Globus pallidus (tissue), 1 donor: ENCODE measurements at regions not wholly inside any gene's neighbourhood (a gene's known extent, or its start where the extent isn't known, plus 50 kb on each side); places are given as distances from the start of the nearest gene placed in this dataset.

Experiments used
- DNase-seq: peaks from one replicate; pipeline ENCODE4 v3.0.0-alpha.2; 2015; ENCODE audit warnings: low spot score

DNA sequence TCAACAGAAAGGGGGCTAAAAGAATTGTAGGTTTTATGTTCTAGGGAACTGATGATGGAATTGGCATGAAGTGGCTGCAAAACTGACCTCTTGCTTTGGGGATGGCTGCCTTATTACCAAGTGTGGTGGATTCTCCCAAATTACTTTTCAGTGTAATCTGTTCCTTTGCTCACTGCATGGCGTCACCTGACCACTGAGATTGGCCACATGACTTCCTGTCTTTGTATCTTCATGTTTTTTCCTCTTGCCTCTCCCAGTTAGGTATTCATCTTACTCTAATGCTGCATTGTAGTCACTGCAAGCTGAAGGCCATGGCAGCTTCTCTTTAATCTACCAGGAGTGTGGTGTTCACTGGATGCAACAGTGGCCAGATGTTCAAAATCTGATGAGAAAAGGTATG is 257.7 kb upstream of the TNP1 start:
- no peak for DNase-seq

DNA sequence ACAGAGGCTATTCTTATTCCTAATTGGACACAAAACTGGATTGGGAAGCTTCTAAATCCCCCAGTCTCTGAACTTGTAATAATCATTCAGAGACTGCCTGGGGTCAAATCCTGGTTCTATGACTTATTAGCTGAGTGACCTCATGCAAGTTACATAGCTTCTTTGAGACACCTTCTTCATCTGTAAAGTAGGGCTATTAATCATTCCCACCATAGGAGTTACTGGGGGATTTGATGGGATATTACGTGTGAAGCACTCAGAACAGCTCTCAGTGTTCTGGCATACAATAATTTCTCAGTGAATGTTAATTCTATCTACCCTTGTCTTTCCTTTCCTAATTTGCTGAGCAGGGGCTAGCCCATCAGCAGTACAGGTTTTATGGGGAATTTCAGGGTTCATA is 256.7 kb upstream of the TNP1 start:
- no peak for DNase-seq

DNA sequence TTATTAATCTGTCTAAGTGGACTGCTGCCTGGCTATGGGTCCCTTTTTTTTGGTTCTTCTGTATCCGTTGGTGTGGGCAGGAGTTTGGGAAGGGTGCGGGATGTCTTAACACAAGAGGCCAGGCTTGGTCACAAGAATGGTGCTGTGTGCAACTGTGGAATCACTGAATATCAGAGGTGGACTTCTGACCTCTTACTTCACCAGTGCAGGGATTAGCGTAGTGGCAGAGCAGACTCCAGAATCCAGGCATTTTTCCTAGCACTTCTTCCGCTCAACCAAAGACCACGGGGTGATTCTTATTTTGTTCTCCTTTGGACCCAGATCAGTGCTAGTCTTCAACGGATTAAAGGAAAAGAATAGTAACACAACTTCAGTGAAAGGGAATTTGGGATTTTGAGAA is 254.3 kb upstream of the TNP1 start:
- DNase-seq, result no peak

DNA sequence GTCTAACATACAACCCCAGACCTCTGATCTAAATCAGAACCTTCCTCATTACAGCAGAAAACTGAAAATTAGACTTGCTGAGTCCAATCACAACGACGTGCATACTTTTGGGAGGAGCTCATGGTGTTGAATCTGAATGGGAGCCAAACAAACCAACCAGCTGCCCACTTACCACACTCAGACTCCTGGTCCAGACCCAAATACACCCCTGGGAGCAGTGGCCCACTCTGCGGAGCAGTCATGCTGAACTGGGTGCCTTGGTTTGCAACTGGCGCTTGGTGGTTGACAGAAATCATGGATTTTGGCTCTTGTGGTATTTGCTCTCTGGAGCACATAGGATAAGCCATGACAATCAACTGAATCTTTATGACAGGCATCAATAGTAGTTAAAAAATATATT is 253.6 kb upstream of the TNP1 start:
- no peak for DNase-seq

DNA sequence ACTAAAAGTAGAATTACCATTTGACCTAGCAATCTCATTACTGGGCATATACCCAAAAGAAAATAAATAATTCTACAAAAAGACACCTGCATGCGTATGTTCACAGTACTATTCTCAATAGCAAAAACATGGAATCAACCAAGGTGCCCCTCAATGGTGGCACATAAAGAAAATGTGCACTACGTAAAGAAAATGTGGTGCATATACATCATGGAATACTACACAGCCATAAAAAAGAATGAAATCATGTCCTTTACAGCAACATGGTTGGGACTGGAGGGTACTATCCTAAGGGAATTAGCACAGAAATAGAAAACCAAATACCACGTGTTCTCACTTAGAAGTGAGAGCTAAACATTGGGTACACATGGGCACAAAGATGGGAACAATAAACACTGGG is 250.7 kb upstream of the TNP1 start:
- no peak for DNase-seq

DNA sequence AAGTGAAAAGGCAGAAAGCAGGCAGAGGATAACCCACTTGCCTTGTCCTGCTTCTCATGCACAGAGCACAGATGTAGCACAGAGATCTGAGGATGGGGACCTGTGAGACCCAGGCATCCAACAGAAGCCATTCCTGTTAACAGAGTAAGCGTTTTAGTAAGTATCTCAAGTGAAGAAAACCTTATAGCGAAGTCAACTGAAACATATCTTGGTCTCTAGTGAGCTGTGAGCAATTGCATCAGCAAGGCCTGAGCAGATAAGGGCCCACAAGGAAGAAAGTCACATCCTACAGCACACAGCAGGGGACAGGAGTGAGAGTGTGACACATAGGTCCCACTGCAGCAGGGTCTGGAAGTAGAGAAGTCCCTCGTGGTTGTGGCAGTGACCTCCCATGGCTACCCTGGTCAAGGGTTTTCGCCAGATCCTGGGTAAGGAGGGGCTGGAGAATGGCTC is 248.7 kb upstream of the TNP1 start:
- no peak for DNase-seq

DNA sequence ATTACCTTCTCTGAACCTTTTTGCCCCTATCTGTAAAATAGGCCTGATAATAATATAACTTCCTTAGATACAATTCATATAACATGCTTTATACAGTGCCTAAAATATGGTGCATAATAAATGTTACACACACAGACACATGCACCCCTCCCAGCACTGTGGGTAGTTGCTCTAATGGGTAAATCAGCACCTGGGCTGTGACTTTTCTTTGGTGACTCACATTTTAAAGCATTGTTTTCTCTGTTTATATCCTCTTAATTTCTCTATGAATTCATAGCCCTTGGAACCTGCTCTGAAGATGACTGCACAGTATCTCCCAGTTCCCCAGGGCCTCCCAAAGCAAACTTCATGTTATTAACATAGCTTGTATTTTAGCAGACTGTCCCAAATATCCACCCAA is 248.2 kb upstream of the TNP1 start:
- no peak for DNase-seq

DNA sequence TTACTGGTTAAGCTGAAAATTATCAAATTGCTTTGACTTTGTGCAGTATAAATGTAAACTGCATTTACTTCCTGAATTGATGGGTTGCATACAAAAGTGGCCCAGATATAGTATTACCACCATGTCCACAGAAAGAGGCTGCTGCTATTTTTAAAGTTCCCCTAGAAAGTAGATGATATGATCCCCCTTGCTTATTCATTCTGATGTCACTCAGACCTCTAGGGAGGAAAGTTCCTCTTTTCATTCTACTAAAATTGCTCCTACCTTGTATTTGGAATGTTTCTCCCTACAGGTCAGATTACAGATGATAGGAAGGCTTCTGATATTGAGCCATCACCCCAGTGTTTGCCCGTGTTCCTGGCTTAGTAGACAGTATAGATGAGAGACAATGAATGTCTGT is 247.6 kb upstream of the TNP1 start:
- DNase-seq, result no peak

DNA sequence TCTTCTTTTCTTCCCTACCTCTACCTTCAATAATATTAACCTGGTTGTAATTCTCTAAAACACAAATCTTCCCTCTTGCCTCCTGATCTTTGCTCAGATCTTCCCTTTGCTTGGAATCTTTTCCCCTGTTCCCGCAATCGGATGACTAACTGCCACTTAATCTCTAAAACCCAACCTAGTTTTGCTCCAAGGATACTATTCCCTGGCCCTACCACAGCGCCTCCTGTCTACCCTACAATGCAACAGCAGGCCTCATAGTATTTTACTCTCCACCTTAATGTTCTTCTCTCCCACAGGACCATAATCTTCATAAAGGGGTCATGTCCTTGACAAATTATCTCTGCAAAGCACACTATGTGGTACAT is 246.8 kb upstream of the TNP1 start:
- no peak for DNase-seq

DNA sequence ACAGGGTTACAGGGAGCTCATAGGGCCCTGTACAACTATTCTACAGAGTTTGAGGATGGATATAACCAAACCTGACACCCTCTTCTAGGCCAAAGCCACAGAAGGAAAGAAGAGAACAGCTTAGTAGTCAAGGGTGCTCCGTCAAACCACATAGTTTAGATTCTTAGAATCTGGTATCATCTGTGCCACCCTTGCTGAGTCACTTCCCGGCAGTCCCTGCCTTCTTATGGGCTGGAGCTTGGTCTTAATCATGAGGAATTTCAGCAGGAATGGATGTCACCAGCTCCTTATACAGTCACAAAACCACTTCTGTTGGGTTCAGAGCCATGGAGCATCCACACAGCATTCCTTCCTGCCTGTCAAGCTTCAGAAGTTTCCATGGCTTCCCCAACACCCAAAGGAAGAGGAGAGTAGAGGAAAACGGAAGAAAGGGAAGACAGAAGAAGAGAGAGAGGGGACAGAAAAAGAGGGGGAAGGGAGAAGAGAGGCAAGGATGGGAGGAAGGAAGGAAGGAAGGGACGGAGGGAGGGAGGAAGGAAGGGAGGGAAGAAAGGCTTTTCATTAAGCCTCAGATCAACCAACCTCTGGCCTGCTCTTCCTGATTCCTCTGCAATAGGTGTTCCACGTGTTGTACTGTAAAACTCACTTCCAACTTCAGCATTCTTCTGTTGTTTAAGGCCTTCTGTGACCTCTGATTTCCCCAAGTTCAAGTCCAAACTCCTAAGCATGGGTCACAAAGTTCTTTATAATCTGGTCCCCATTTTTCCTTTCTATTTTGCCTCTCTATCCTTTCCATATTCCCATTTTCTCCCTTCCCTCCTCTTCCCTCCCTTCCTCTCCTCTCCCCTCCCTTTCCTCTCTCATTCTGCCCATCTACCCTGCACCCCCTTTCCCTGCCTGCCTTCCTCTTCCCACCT is 246.1 kb upstream of the TNP1 start:
- DNase-seq, result no peak

DNA sequence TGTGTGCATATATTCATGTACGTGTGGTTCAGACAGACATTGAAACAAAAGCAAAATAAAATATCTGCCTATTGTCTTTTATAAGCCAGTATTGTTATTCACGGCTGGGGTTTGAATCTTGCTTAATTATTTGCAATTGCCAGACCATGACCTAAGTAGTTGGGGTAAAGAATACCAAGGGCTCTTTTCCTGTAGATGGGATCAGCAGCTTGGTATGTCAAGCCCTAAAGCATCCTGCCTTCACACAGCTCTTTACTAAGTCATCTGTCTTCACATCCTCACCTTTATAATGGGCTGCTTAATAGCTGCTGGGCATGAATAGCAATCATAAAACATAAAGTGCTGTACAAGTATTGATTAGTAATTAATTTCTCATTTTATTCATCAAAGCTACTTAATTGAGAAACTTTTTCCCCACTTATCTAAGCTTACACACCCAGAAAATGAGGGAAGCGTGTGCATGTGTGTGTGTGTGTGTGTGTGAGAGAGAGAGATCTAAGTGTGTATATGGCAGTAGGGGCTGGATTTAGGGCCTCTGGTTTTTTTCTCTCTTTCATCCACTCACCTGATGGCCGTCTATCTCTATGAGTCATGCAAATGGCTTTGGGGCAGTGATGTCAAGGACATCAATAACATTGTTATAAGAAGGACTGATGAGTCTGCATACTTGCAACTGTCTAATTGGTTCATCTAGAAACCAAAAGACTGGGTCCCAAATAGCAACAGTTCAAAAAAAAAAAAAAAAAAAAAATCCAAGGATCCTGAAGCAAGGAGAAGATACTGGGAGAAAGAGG is 244.1 kb upstream of the TNP1 start:
- no peak for DNase-seq

DNA sequence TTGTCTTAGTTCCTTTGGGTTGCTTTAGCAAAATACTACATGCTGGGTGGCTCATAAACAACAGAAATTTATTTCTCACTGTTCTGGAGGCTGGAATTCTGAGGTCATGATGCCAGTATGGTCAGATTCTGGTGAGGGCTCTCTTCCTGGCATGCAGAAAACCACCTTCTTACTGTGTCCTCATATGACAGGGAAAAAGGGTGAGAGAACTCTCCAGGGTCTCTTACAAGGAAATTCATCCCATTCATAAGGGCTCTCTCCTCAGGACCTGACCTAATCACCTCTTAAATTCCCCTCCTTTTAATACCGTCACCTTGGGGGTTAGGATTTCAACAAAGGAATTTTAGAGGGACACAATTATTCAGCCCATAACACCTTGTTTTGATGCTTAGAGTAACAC is 243.1 kb upstream of the TNP1 start:
- no peak for DNase-seq

DNA sequence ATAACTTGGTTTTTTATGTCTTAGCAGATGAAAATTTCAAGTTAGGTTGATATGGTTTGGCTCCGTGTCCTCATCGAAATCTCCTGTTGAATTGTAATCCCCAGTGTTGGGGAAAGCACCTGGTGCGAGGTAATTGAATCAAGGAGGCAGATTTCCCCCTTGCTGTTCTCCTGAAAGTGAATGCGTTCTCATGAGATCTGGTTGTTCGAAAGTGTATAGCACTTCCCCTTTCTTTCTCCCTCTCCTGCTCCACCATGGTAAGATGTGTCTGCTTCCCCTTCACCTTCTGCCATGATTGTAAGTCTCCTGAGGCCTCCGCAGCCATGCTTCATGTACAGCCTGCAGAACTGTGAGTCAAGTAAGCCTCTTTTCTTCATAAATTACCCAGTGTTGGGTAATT is 242.1 kb upstream of the TNP1 start:
- no peak for DNase-seq

DNA sequence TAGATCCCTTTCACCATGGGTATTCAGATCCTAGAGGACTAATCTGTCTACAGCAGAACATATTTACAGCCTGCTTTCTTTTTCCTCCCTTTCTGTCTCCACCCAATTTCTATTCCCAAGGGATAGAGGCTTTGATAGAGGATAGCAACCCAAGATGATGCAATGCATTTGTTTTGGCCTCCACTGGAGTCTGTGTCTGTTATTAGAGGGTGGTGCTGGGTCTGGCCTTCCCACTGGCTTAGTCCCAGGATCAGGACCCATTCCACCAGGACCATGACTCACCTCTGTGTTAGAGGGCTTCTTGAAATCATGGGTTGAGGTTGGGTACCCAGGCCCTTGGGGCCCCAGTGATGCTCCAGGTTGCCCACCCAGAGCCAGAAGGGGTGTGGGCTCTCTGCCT is 239.7 kb upstream of the TNP1 start:
- DNase-seq, result no peak

DNA sequence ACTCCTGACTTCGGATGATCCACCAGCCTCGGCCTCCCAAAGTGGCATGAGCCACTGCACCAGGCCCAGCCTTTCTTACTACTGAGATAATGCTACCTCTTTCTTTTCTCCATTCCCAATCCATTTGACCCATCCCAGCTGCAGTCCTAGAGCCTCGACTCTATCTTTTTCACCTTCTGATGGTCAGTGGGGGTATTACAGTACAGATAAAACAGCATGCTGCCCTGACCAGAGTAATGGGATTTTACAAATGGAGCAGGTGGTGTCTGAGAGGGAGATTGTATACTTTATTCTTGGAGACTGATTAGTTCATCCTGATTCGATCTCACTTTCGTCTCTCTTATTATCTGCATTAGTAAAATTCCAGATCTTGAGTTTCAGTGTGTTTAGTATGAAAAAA is 238.6 kb upstream of the TNP1 start:
- no peak for DNase-seq

DNA sequence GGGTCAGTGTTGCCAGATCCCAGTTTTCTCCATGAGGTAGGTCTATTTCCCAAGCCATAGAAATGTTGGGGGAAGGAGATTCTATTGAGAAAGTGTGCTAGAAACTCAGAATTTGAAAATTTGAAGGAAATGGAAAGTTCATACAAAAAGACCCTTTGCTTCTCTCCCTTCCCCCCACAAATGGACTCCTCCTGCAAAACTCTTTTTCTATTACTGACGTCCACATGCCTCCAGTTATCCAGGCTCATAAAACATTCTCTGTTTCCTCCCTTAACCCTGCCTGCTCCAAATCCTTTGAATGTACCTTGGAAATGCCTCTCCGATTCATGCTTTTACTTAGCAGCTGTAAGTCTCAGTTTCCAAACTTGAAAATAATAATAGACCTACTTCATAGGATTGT is 237.5 kb upstream of the TNP1 start:
- no peak for DNase-seq

DNA sequence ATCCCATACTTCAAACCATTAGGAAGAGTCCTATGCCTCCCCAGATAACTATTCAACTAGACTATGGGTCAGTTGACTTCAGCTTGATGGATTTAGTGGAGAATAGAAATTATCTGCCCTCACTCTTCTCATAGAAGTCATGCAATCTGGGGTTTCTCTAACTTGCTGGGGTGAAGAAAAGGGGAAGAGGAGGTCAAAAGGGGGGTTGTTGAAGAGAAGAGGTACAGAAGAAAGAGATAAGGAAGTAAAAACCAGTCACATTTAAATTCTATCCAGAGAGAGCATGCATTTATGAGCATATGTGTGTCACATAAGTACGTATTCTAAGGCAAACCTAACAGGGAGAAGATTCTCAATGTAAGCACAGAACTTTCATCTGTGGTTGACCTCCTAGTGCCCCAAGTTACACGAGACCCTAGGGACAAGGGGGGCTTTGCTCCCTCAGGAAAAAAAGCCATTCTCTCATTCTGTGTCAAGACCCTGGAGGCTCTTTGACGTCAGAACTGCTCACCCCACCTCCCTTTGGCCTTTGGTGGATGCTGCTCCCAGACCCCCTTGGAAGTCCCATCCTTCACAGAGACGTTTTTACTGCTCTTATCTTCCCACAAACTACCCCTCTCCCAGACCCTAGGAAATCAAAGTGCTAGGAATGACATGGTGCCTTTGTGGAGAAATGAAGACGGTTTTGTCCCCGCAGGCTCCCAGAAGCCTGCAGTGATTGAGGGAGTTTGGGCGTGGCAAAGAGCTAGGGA is 236.8 kb upstream of the TNP1 start:
- DNase-seq, result no peak

DNA sequence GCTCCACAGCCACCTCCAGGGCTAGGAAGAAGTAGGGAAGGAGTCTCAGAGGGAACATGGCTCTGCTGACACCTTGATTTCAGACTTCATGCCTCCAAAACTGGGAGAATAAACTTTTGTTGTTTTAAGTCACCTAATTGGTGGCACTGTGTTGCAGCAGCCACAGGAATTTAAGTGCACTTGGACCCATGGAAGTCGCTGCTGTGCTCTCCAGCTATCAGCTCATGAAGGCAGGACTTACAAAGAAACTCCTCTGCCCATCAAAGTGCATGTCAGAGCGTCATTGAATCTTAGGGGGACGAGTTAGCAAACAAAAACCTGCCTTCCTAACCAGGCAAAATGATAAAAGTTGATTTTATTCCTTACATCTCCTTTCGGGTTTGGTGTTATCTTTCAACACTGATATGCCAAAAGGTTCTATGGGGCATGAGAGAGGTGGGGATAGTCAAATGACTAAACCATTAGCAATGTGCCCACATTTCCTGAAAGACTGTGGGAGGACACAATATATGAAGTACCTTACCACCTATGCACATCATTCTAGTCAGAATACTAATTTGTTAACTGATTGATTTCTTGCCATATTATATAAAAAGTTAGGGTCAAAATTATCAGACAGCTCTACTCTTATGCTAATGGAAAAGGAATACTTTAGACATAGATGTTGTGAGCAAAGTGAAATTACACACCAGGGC is 235.8 kb upstream of the TNP1 start:
- no peak for DNase-seq

DNA sequence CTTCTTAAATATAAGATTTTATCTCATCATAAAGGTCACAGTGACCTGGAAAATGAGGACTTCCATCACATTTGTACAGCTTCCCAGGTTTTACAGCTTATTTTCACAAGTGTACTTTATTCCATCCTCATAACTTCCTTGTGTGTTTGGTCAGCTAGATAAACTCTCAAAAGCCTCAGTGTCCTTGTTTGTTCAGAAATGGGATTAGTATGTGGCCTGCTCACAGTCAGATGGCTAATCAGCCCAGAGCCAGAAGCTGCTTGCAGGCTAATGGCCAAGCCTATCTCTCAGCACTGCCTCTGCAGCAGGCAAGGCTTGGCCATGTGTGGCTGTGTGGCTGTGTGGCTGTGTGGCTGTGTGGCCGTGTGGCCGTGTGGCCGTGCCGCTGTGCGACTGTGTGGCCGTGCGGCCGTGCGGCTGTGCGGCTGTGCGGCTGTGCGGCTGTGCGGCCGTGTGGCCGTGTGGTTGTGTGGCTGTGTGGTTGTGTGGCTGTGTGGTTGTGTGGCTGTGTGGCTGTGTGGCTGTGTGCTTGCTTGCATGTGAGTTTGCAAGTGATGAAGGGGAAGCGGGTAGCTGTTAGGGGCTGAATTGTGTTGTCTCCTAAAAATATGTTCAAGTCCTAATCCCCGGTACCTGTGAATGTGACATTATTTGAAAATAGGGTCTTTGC is 233.0 kb upstream of the TNP1 start:
- DNase-seq, result no peak

DNA sequence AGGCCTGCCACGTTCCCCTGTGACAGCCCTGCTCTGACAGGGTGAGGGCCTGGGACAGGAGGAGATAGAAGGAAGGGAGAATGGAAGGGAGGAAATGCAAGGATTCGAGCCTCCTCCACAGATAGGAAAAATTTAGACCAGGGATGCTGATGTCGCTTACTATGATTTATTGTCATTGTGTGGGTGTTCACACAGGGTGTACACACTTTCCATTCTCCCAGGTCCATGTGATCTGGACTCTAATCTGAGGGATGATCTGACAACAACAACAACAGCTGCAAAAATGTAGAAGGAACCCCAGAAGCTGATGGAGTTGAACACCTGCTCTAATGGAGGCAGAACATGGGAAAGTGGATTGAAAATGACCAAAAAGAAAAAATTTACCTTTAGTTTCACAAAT is 231.7 kb upstream of the TNP1 start:
- no peak for DNase-seq

DNA sequence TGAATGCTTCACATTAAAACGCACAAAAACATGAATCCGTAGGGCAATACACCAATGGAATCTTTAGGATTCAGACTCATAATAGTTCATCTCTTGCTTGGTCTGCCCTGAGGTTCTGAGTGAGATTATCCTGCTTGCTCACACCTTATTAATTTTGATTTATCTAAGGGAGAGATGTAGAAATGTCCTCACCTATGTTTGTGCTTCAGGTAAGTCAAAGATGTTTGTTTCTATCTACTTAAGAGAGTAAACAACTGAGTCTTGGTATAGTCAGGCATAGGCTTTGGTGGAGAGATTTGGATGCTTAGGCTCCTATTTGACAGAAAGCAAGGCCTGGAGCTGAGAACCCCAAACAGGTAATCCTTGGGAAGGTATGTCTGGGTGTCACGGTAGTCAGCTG is 231.0 kb upstream of the TNP1 start:
- no peak for DNase-seq
